NCI-H2081 treated with DMSO at 0.1 percent for 48 hours (cell line): ENCODE measurements at regions not wholly inside any gene's neighbourhood (a gene's known extent, or its start where the extent isn't known, plus 50 kb on each side); places are given as distances from the start of the nearest gene placed in this dataset.

Experiments
- DNase-seq: peaks from one replicate; lab custom pipeline; 2025; lab: John Stamatoyannopoulos, UW

- DNase-seq, result no peak
Measured at GRCh38 chr7:54847921-54848320, 88.9 kb upstream of the SEC61G start.

- DNase-seq, result no peak
Measured at GRCh38 chr7:54856856-54857255, 97.8 kb upstream of the SEC61G start.

- no peak for DNase-seq
Measured at GRCh38 chr7:54857294-54857693, 98.3 kb upstream of the SEC61G start.

GRCh38 chr7:54858008-54858692, 99.1 kb upstream of the SEC61G start:
- DNase-seq, result no peak

GRCh38 chr7:54859066-54859465, 100.1 kb upstream of the SEC61G start:
- no peak for DNase-seq

GRCh38 chr7:54859545-54859944, 100.5 kb upstream of the SEC61G start:
- DNase-seq, result no peak

GRCh38 chr7:54860003-54860775, 101.2 kb upstream of the SEC61G start:
- no peak for DNase-seq

GRCh38 chr7:54860843-54861242, 101.8 kb upstream of the SEC61G start:
- no peak for DNase-seq

- no peak for DNase-seq
Measured at GRCh38 chr7:54864663-54865062, 105.7 kb upstream of the SEC61G start.

- no peak for DNase-seq
Measured at GRCh38 chr7:54869523-54869922, 110.5 kb upstream of the SEC61G start.

GRCh38 chr7:54874804-54875203, 115.8 kb upstream of the SEC61G start:
- no peak for DNase-seq

- no peak for DNase-seq
Measured at GRCh38 chr7:54877683-54878082, 118.7 kb upstream of the SEC61G start.

GRCh38 chr7:54878339-54878738, 119.3 kb upstream of the SEC61G start:
- no peak for DNase-seq

- no peak for DNase-seq
Measured at GRCh38 chr7:54879776-54880175, 120.8 kb upstream of the SEC61G start.

- DNase-seq, result no peak
Measured at GRCh38 chr7:54880326-54880989, 121.4 kb upstream of the SEC61G start.

GRCh38 chr7:54881816-54882520, 123.0 kb upstream of the SEC61G start:
- no peak for DNase-seq

- no peak for DNase-seq
Measured at GRCh38 chr7:54882694-54883093, 123.7 kb upstream of the SEC61G start.

- no peak for DNase-seq
Measured at GRCh38 chr7:54883576-54883975, 124.6 kb upstream of the SEC61G start.

GRCh38 chr7:54885285-54885684, 126.3 kb upstream of the SEC61G start:
- DNase-seq, result no peak

GRCh38 chr7:54888067-54888733, 129.2 kb upstream of the SEC61G start:
- DNase-seq, result no peak

- no peak for DNase-seq
Measured at GRCh38 chr7:54888734-54889082, 129.7 kb upstream of the SEC61G start.

GRCh38 chr7:54897891-54898290, 120.9 kb upstream of the EGFR start:
- DNase-seq, result no peak
